B cell (primary cell): ENCODE measurements at regions not wholly inside any gene's neighbourhood (a gene's known extent, or its start where the extent isn't known, plus 50 kb on each side); places are given as distances from the start of the nearest gene placed in this dataset.

Source experiments
- EZH2 ChIP-seq: IDR thresholded peaks from 2 replicates; pipeline ENCODE4 v1.6.1; 2012; ENCODE audit warnings: borderline replicate concordance, low read depth, mild to moderate bottlenecking, moderate library complexity, low read length; ENCODE audit not compliant: insufficient read depth, poor library complexity, severe bottlenecking
- TF ChIP-seq, protein P1 (sequence below): fragments of 200-600 bp; IDR thresholded peaks from one replicate; pipeline ENCODE4 v1.8.0; 2022; ENCODE audit warnings: antibody characterized with exemption, mild to moderate bottlenecking

GRCh38 chr21:15455819-15456462 is 273.8 kb upstream of the USP25 start:
- TF ChIP-seq, protein P1, sequence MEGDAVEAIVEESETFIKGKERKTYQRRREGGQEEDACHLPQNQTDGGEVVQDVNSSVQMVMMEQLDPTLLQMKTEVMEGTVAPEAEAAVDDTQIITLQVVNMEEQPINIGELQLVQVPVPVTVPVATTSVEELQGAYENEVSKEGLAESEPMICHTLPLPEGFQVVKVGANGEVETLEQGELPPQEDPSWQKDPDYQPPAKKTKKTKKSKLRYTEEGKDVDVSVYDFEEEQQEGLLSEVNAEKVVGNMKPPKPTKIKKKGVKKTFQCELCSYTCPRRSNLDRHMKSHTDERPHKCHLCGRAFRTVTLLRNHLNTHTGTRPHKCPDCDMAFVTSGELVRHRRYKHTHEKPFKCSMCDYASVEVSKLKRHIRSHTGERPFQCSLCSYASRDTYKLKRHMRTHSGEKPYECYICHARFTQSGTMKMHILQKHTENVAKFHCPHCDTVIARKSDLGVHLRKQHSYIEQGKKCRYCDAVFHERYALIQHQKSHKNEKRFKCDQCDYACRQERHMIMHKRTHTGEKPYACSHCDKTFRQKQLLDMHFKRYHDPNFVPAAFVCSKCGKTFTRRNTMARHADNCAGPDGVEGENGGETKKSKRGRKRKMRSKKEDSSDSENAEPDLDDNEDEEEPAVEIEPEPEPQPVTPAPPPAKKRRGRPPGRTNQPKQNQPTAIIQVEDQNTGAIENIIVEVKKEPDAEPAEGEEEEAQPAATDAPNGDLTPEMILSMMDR, result no peak
- TF ChIP-seq EZH2, result no peak
